Mesenchymal stem cell (in vitro differentiated cells and primary cell): ENCODE measurements at regions not wholly inside any gene's neighbourhood (a gene's known extent, or its start where the extent isn't known, plus 50 kb on each side); places are given as distances from the start of the nearest gene placed in this dataset.

Experiments used
- DNase-seq: peaks from one replicate; pipeline ENCODE4 v3.0.0-alpha.2; 2013
- H2AFZ ChIP-seq: one replicate; pipeline ENCODE4 v1.6.1; 2013; ENCODE audit warnings: low read depth, mild to moderate bottlenecking, control low read depth, inconsistent platforms, low read length, moderate library complexity
- H2AK5ac ChIP-seq: 2 replicates; pipeline ENCODE4 v1.6.1; 2013; ENCODE audit warnings: low read length, moderate library complexity, mild to moderate bottlenecking, inconsistent platforms; ENCODE audit not compliant: severe bottlenecking
- H2BK120ac ChIP-seq: one replicate; pipeline ENCODE4 v1.6.1; 2013; ENCODE audit warnings: low read depth, mild to moderate bottlenecking, inconsistent platforms, low read length, moderate library complexity
- H2BK12ac ChIP-seq, 2 experiments: one replicate each; pipeline ENCODE4 v1.6.1; 2013; ENCODE audit warnings: inconsistent platforms in 2 of 2, low read length in 2 of 2, mild to moderate bottlenecking in 2 of 2, moderate library complexity in 2 of 2, control low read depth in 1 of 2
- H2BK15ac ChIP-seq: one replicate; pipeline ENCODE4 v1.6.1; 2013; ENCODE audit warnings: mild to moderate bottlenecking, low read depth, inconsistent platforms; ENCODE audit not compliant: poor library complexity, severe bottlenecking
- H2BK5ac ChIP-seq: 2 replicates; pipeline ENCODE4 v1.6.1; 2013; ENCODE audit warnings: low read depth, mild to moderate bottlenecking, low read length, control low read depth, inconsistent platforms; ENCODE audit not compliant: poor library complexity, severe bottlenecking
- H3K14ac ChIP-seq, 2 experiments: one replicate each; pipeline ENCODE4 v1.6.1; 2013; ENCODE audit warnings: inconsistent platforms in 2 of 2, low read length in 2 of 2, control low read depth in 1 of 2, mild to moderate bottlenecking in 1 of 2, moderate library complexity in 1 of 2
- H3K18ac ChIP-seq, 2 experiments: one replicate each; pipeline ENCODE4 v1.6.1; 2013; ENCODE audit warnings: inconsistent platforms in 2 of 2, low read length in 2 of 2, control low read depth in 1 of 2, low read depth in 1 of 2, mild to moderate bottlenecking in 1 of 2
- H3K23ac ChIP-seq, 2 experiments: one replicate each; pipeline ENCODE4 v1.6.1; 2013; ENCODE audit warnings: inconsistent platforms in 2 of 2, low read length in 2 of 2, mild to moderate bottlenecking in 2 of 2, moderate library complexity in 2 of 2, control low read depth in 1 of 2
- H3K27ac ChIP-seq: 2 replicates; pipeline ENCODE4 v1.5.1; 2013; ENCODE audit warnings: mild to moderate bottlenecking, moderate library complexity, low read length, control low read depth, inconsistent platforms; ENCODE audit not compliant: poor library complexity, severe bottlenecking
- H3K27me3 ChIP-seq, 2 experiments: 2 replicates each; pipeline versions ENCODE4 v1.6.1 to v1.7.0; 2013; ENCODE audit warnings: low read length in 2 of 2, mild to moderate bottlenecking in 2 of 2, moderate library complexity in 2 of 2, control low read depth in 1 of 2, inconsistent platforms in 1 of 2; ENCODE audit not compliant: control insufficient read depth in 1 of 2, insufficient read depth in 1 of 2
- H3K36me3 ChIP-seq, 2 experiments: 2 replicates each; pipeline versions ENCODE4 v1.6.1 to v1.7.0; 2013; ENCODE audit warnings: low read length in 2 of 2, control low read depth in 1 of 2, inconsistent platforms in 1 of 2, low read depth in 1 of 2, mild to moderate bottlenecking in 1 of 2; ENCODE audit not compliant: insufficient read depth in 2 of 2, control insufficient read depth in 1 of 2
- H3K4ac ChIP-seq, 2 experiments: one replicate each; pipeline ENCODE4 v1.6.1; 2013; ENCODE audit warnings: inconsistent platforms in 2 of 2, low read length in 2 of 2, mild to moderate bottlenecking in 2 of 2, moderate library complexity in 2 of 2, control low read depth in 1 of 2, low read depth in 1 of 2
- H3K4me1 ChIP-seq: 2 replicates; pipeline ENCODE4 v1.6.1; 2013; ENCODE audit warnings: low read depth, low read length, control low read depth; ENCODE audit not compliant: control insufficient read depth, insufficient read depth
- H3K4me2 ChIP-seq: 2 replicates; pipeline ENCODE4 v1.6.1; 2013; ENCODE audit warnings: low read length, mild to moderate bottlenecking, inconsistent platforms; ENCODE audit not compliant: poor library complexity, severe bottlenecking
- H3K4me3 ChIP-seq, 2 experiments: 2 replicates each; pipeline versions ENCODE4 v1.5.1 to v1.7.0; 2013; ENCODE audit warnings: low read length in 2 of 2, mild to moderate bottlenecking in 2 of 2, control low read depth in 1 of 2, low read depth in 1 of 2; ENCODE audit not compliant: insufficient read depth in 1 of 2
- H3K79me1 ChIP-seq: replicated peaks from 2 replicates; pipeline ENCODE4 v1.6.1; 2013; ENCODE audit warnings: mild to moderate bottlenecking, control low read depth, low read length, inconsistent platforms; ENCODE audit not compliant: poor library complexity, severe bottlenecking
- H3K9ac ChIP-seq: 2 replicates; pipeline ENCODE4 v1.7.0; 2013; ENCODE audit warnings: mild to moderate bottlenecking, low read length, moderate library complexity
- H3K9me3 ChIP-seq: 2 replicates; pipeline ENCODE4 v1.7.0; 2013; ENCODE audit warnings: mild to moderate bottlenecking, low read length; ENCODE audit not compliant: control insufficient read depth
- H4K8ac ChIP-seq: one replicate; pipeline ENCODE4 v1.6.1; 2013; ENCODE audit warnings: inconsistent platforms, mild to moderate bottlenecking, low read length, moderate library complexity
- H4K91ac ChIP-seq: one replicate; pipeline ENCODE4 v1.6.1; 2013; ENCODE audit warnings: mild to moderate bottlenecking, low read length, inconsistent platforms
- WGBS: methylation state at CpG from one replicate; pipeline ENCODE4 v1.1.7; 2013; ENCODE audit warnings: mixed read lengths; 5-methylcytosine and 5-hydroxymethylcytosine counted together

DNA sequence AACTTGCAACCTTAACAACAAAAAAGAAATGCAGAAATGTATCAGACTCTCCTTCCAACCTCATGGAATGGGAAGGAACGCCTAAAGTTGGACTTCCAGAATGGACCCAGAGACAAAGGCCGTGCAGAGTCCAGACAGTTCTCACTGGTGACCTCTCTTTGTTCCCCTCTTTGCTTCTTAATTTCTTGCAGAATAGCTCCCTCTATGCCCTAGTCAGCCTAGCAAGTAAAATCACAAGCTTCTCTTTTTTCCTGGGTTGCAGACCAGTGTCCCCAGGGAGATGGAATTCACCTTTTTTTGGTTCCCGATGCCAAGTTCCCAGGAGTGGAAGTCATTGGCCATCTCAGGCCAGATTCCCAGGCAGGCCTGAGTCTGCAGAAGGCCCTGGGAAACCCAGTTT, 278.0 kb downstream of the CCSER2 start:
- Histone ChIP-seq H3K14ac (no peak overlapping the region), H3K23ac (no peak overlapping the region), H2BK120ac (no peak overlapping the region), H4K8ac (no peak overlapping the region), H4K91ac (no peak overlapping the region), H3K36me3 (no peaks in the 10 kb centered on the region), H2BK15ac (no peak overlapping the region), H3K4ac (no peak overlapping the region), H3K18ac (no peak overlapping the region), H2AK5ac (no peak overlapping the region), H2BK12ac (no peak overlapping the region), H3K4me1 (peaks cover 2% of the 10 kb centered on the region), H3K4me3 (no peak overlapping the region), H3K9me3 (no peaks in the 10 kb centered on the region), H3K4me2 (no peak overlapping the region), H3K27me3 (peaks cover 7 to 33% of the 10 kb centered on the region in 2 experiments), H2AFZ (no peak overlapping the region), H3K79me1 (no peaks in the 10 kb centered on the region), H2BK5ac (no peak overlapping the region), H3K27ac (no peak overlapping the region), H3K9ac (no peak overlapping the region)
- DNase-seq: no peak
- 81% methylated on average over 3 of the region's 3 CpGs for WGBS

DNA sequence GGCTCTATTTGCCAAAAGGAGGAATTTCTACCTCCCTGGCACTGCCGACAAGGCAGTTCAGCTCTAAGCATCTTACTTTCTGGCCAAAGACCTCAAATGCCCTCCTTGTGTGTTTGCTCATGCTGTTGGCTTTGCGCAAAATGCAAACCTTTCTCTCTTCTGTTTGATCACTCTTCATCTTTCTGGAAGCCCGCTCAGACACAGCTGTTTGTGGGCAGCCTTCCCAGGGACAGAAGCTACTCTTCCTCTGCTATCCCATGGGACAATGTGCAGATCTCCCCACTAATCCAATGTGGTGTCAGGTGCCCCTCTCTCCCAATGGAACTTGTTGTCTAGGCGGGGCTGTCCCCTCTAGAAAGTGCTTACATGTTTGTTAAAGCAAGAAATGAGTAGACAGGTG, 278.7 kb downstream of the CCSER2 start:
- Histone ChIP-seq H3K14ac (no peak overlapping the region), H4K8ac (no peak overlapping the region), H2BK120ac (no peak overlapping the region), H3K4ac (no peak overlapping the region), H3K27ac (no peak overlapping the region), H3K4me3 (no peak overlapping the region), H2BK5ac (no peak overlapping the region), H2BK12ac (no peak overlapping the region), H3K4me2 (no peak overlapping the region), H3K23ac (no peak overlapping the region), H3K9me3 (no peaks in the 10 kb centered on the region), H3K79me1 (no peaks in the 10 kb centered on the region), H2AK5ac (no peak overlapping the region), H2BK15ac (no peak overlapping the region), H3K9ac (no peak overlapping the region), H3K4me1 (no peaks in the 10 kb centered on the region), H4K91ac (no peak overlapping the region), H2AFZ (no peak overlapping the region), H3K27me3 (peaks cover 7 to 27% of the 10 kb centered on the region in 2 experiments), H3K18ac (no peak overlapping the region), H3K36me3 (no peaks in the 10 kb centered on the region)
- 79% methylated on average over 4 of the region's 4 CpGs for WGBS
- DNase-seq: no peak

DNA sequence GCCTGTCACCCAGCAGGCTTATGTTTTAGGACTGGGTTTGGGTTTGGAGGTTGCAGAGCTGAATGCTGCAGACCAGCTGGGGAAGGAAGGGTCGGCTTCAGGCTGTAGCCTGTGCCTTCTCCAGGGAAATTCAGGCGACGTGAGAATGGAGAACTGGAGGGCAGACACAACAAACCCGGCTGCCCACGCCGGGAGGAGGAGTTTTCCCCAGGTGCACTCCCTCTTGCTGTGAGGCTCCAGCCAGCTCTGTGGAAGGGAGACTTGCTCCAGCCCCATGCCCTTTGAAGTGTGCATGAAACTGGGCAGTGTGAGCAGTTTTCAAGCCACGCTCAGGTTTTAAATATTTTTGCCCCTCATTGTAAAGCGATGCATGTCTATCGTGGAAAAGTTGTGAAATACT, 279.1 kb downstream of the CCSER2 start:
- Histone ChIP-seq H3K9ac (no peak overlapping the region), H2BK5ac (no peak overlapping the region), H3K23ac (no peak overlapping the region), H2AK5ac (no peak overlapping the region), H3K4me2 (no peak overlapping the region), H3K79me1 (no peaks in the 10 kb centered on the region), H3K4me3 (no peak overlapping the region), H2BK12ac (no peak overlapping the region), H3K27ac (no peak overlapping the region), H3K14ac (no peak overlapping the region), H2BK120ac (no peak overlapping the region), H2AFZ (no peak overlapping the region), H3K4ac (no peak overlapping the region), H2BK15ac (no peak overlapping the region), H3K18ac (no peak overlapping the region), H4K8ac (no peak overlapping the region), H3K9me3 (no peaks in the 10 kb centered on the region), H4K91ac (no peak overlapping the region), H3K4me1 (no peaks in the 10 kb centered on the region), H3K36me3 (no peaks in the 10 kb centered on the region), H3K27me3 (peaks cover 7 to 25% of the 10 kb centered on the region in 2 experiments)
- WGBS: 53% methylated on average over 9 of the region's 9 CpGs
- DNase-seq: no peak

DNA sequence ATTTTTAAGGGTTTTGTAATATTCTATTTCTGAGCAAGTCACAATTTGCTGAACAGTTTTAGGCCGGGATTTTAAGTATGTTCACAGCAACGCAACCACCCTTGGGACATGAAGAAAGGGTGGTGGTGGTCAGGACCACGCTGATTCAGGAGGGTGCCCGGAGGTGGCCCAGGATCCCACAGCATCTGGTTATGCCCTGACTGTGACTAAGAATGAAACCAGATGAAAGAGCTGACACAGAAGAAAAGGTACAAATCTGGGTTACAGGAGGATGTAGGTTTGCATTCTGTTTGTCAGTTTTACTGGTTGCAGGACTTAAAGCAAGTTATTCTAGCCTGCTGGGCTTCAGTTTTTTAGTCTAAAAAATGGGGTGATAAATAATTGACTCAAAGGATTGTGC, 279.7 kb downstream of the CCSER2 start:
- no peak overlapping the region for H3K18ac ChIP-seq
- H2BK5ac ChIP-seq: no peak overlapping the region
- no peak overlapping the region for H3K9ac ChIP-seq
- WGBS: 78% methylated on average over 4 of the region's 4 CpGs
- H3K36me3 ChIP-seq: no peaks in the 10 kb centered on the region
- H3K4me2 ChIP-seq: no peak overlapping the region
- no peaks in the 10 kb centered on the region for H3K79me1 ChIP-seq
- no peak overlapping the region for H4K8ac ChIP-seq
- H3K14ac ChIP-seq: no peak overlapping the region
- H3K4ac ChIP-seq: no peak overlapping the region
- H3K9me3 ChIP-seq: no peaks in the 10 kb centered on the region
- H3K23ac ChIP-seq: no peak overlapping the region
- no peak overlapping the region for H2BK15ac ChIP-seq
- H3K27ac ChIP-seq: no peak overlapping the region
- no peak overlapping the region for H2BK12ac ChIP-seq
- no peaks in the 10 kb centered on the region for H3K4me1 ChIP-seq
- H3K4me3 ChIP-seq: no peak overlapping the region
- no peak overlapping the region for H2AK5ac ChIP-seq
- DNase-seq: no peak
- no peak overlapping the region for H2AFZ ChIP-seq
- H3K27me3 ChIP-seq: peaks cover 7 to 19% of the 10 kb centered on the region in 2 experiments
- H2BK120ac ChIP-seq: no peak overlapping the region
- H4K91ac ChIP-seq: no peak overlapping the region
